GM18505 (cell line): ENCODE measurements at regions not wholly inside any gene's neighbourhood (a gene's known extent, or its start where the extent isn't known, plus 50 kb on each side); places are given as distances from the start of the nearest gene placed in this dataset.
"Not testable (repeated sequence)": the region's sequence is repeated elsewhere in the genome, so short reads cannot be mapped to it uniquely, and the experiment has no call there.

ENCODE experiments used
- ATAC-seq: cut with Tn5 transposase; IDR thresholded peaks from one replicate; pipeline ENCODE4 v1.9.1; 2021; ENCODE audit not compliant: unreplicated experiment
- POLR2A ChIP-seq: IDR thresholded peaks from 4 replicates; pipeline ENCODE4 v1.6.1; 2011; ENCODE audit warnings: borderline replicate concordance; ENCODE audit not compliant: insufficient read depth, insufficient read length; ENCODE audit errors: extremely low read depth

DNA sequence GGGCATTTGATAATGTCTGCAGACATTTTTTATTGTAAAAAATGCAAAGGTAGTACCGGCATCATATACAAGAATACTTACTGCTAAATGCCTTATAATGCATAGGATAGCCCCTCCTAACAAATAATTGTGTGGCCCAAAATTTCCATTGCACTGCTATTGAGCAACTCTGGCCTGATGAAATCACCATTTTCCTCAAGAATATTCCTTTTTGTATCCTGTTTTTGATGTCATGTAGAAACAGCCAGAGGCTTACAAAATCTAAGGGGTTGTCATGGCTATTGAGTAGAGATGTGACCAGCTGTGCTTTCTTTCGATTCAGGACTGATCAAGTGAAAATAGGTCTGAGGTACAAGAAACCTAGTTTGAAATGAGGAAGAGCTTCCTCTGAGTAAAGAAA, 854.3 kb downstream of the KCNA4 start:
- no peak for TF ChIP-seq POLR2A
- ATAC-seq: no peak

DNA sequence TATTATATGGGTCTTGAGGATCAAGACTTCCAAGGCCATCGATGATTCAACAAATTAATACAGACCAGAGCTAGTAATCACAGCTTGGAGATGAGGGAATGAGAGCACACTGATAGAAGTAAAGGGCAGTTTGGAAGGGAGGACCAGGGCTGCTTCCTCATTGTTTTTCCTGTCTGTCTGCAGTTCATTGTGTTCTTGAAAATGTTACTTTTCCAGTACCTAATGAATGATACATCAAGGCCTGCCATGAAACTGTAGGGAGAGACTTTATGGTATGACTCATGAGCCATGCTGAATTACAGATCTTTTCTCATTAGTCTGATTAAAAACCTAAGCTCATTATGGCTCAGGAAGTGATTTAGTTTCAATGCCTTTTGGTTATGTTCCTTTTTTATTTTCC, 855.6 kb downstream of the KCNA4 start:
- ATAC-seq: no peak
- TF ChIP-seq POLR2A: no peak

DNA sequence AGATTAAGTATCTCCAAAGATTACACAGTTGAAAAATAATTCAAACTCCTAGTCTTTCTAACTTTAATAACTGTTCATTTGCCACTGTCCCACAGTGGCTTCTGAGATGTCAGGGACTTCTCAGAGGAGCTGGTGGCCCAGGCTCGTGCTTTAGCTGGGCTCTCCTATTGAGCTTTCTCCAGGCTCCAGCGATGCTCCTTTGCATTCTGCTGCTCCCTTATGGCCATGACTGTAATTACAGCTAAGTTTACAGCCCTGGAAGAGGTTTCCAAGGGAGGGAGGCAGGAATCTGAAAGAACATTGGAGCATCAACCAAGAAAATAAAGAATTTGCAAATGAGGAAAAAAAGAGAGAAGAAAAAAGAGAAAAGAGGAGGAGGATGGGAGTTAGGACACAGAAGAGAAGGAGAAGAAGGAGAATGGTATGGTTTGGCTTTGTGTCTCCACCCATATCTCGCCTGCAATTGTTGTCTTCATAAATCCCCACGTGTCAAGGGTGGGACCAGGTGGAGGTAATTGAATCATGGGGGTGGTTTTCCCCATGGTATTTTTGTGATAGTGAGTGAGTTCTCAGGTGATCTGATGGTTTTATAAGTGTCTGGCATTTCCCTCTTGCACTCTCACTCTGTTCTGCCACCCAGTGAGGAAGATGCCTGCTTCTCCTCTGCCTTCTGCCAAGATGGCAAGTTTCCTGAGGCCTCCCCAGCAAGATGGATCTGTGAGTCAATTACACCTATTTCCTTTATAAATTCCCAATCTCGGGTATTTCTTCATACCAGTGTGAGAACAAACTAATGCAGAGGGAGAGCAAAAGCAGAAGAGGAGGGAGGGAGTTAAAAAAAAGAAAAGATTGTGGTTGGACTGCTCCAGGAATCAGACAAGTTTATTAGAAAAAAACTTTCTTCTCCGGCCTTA, 857.0 kb downstream of the KCNA4 start:
- ATAC-seq: peak; percentile 88
- no peak for TF ChIP-seq POLR2A

DNA sequence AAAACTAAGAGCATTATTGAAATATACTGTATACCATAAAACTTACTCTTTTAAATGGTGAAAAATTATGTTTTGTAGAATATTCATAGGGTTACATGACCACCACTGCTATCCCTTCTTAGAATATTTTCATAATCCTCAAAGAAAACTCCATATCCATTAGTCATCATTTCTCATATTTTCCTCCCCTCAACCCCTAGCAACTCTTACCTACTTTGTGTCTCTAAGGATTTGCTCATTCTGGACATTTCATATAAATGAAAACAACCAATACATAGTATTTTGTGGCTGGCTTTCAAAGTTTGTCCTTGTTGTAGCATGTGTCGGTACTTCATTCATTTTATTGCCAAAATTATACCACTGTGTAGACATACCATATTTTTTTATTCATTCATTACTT, 863.8 kb downstream of the KCNA4 start:
- no peak for TF ChIP-seq POLR2A

DNA sequence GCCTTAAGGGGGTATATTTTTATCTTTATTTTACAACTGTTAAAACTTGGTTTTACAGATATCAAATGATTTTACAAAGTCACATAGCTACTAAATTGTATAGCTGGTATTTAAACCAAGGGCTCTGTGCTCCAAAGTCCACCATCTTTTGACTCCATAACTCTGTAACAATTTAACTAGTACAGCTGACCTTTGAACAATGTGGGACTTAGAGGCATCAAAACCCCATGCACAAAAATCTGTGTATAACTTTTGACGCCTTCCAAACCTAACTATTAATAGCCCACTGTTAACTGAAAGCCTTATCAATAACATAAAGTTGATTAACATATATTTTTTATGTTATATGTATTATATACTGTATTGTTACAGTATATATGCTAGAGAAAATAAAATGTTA, 874.3 kb downstream of the KCNA4 start:
- ATAC-seq: not testable (repeated sequence)

More for the DNA sequence above, 863.8 kb downstream of the KCNA4 start:
- no peak for ATAC-seq

DNA sequence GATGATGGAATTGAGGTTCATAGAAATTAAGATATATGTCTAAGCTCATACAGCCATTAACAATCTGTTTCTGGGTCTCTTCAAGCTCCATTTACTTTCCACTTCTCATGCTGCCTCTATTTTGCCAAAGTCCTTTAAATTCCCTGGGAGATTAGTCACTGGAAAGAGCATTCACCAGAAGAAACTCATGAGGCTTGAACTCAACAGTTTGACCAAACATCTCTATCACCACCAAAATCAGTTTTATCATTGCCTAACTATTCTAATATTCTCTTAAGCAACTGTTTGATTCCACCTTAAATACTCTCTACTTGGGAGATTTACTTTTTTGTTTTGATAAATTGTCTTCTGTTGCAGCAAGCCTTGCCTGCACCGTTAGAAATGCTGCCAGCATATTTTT, 881.3 kb downstream of the KCNA4 start:
- no peak for TF ChIP-seq POLR2A
- ATAC-seq: no peak

DNA sequence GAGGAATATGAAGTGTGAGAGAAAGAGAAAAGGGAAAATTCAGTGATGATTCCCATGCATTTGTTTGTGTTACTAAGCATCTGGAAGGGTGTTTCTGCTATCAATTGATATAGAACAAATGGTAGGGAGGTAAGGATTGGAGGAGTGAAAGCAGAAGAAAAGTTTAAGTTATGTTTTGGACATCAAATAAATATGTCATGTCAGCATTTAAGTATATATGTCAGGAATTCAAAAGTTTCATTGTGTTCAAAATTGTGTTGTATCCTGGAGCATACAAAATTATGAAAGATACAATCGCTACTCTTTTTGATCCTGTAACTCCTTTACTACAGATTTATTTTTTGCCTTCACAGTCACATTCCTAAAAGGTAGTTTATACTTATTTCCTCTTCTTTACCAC, 885.8 kb downstream of the KCNA4 start:
- no peak for ATAC-seq
- no peak for TF ChIP-seq POLR2A

DNA sequence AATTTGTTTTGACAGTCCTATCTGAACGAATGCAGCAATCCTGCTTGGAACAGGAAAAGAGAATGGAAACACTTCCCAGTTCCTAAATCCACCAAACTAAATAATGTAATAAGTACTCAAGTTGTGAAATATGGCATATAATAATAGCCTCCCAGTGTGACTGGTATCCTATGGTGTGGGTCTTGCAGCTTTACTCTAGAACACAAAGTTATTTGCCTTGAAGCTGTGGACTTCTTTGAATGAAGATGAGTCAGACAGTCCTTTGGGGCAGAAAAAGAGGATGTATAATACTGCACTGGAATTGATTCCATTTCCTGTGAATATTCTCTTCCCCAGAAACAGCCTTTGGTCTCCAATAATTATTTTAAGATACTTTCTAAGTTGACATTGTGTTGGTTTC, 887.0 kb downstream of the KCNA4 start:
- no peak for TF ChIP-seq POLR2A
- no peak for ATAC-seq

- no peak for TF ChIP-seq POLR2A
- no peak for ATAC-seq
Observed at GRCh38 chr11:29127461-29127860, 889.4 kb downstream of the KCNA4 start.

- no peak for ATAC-seq
- no peak for TF ChIP-seq POLR2A
Observed at GRCh38 chr11:29125606-29126005, 891.2 kb downstream of the KCNA4 start.

DNA sequence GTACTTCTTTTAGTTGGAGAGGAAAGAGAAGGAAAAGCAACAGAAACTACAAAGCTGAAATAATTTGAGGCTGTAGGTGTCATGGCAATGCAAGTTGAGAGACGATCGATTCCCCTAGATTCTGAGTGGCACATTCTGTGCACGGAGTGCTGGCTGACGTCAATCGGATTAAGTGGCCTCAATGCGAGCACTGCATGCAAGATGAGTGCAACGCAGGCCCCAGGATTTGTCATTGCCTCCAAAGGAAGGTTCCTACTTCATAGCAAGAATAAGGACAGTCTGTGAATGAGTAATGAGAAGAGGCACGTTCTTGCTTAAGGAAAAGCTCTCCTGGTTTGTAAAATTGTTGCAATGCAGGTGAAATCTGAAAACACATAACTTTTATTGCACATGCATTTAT, 892.4 kb downstream of the KCNA4 start:
- ATAC-seq: no peak

DNA sequence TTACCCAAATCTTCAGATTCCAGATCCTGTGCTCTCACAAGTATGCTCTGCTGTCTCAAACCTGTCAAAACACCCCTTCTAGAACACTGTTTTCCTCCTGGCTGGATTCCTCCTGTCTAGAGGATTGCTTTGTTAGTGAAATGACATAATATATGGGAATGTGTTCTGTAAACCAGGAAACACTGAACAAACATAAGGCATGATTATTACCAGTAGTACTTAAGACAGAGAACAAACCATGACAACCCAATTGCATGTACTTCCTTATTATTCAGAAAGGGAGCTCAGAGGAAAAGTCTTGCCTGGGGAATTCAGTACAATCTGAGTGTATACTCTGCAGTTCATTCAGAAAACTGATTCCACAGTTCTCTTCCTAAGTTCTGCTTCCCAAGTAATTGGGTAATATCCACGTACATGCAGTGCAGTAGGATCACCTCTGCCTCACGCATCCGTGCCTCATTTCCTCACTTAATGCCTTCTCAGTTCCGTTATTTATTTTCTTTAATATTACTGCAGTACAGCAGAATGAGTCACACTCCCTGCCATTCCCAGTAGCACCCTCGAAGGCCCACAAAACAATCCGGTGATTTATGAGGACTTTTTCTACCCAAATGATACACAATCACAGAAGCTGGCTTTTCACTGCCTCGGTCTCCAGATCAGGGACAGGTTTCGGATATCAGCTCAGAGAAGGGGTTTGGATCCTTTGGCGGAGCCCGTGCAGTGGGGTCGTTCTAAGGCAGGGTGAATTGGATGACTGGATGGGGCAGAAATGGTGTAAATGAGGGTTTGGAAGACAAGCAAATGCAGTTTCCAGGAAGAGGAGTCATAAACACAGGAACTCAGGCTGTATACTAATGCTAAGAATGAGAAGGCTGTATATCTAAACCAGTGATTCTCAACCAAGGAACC, 896.9 kb downstream of the KCNA4 start:
- no peak for ATAC-seq
- TF ChIP-seq POLR2A: no peak

More for the DNA sequence above, 892.4 kb downstream of the KCNA4 start:
- TF ChIP-seq POLR2A: no peak

DNA sequence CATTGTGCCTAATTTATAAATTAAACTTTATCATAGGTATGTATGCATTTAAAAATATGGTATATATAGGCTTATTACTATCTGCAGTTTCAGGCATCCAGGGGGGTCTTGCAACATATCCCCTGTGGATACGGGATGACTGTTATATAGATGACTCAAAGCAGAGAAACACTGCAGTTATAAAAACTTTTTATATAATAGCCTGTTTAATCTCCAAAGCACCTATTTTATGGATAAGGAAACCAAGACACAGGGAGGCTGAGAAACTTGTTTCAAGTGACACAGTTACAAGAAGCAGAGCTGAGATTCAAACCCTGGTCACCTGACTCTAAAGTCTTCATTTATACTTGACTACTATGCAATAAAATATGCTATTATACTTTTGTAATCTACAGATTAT, 897.7 kb downstream of the KCNA4 start:
- no peak for TF ChIP-seq POLR2A
- ATAC-seq: no peak

DNA sequence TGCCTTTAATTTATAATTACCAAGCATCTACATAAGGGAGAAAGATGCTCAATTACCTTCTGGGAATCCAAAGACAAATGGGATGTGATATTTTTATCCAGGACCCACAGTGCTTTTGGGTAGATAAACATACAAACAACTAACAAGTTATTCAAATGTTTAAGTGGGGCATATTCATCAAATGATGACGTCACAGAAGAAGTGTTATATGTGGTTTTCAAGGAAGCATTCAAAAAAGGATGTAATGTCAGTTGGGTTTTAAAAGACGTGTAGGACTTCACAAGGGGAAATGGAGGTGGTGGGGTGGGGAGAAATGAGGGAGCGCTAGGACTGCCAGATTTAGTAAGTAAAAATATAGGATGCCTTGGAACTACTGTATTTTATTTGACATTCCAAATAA, 915.9 kb downstream of the KCNA4 start:
- ATAC-seq: no peak
- no peak for TF ChIP-seq POLR2A
